ENCODE measurements at regions not wholly inside any gene's neighbourhood (a gene's known extent, or its start where the extent isn't known, plus 50 kb on each side); places are given as distances from the start of the nearest gene placed in this dataset.

DNA sequence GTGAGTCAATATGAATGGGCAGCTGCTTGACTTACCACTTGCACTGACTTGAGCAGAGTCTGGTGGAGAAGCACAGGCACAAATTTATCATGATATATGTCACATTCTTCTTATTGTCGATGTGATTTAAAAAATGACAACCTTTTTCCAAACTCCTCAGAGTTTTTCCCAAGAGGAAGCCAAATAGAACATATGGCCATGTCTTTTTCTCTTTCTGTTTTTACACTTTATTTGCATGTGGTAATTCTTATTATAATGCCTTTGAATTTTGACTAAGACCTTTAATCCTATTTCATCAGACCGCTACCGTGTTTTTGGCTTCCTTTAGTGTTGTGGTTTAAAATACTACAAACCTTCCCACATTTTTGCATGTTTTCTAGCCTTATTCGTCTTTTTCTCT lies 666.2 kb downstream of the PDCD6IP start:
- Histone ChIP-seq H3K9me3 (ENCODE audit: control extremely low read depth in 1 of 3, control insufficient read depth in 2 of 3, insufficient read depth in 1 of 3, low read length in 2 of 3) (peaks cover 1 to 9% (median 4%) of the 10 kb centered on the region in 3 donors), H3K79me2 (ENCODE audit: control insufficient read depth, insufficient read depth, low read length) (no peaks in the 10 kb centered on the region), H3K27ac (ENCODE audit: low read length in 2 of 2) (no peak overlapping the region), H3K9ac (ENCODE audit: low read length) (no peak overlapping the region), H3K4me2 (replicated peaks; ENCODE audit: low read depth, low read length, poor library complexity, severe bottlenecking) (no peak overlapping the region), H4K20me1 (ENCODE audit: control insufficient read depth, insufficient read depth, low read length, poor library complexity, severe bottlenecking) (no peaks in the 10 kb centered on the region), H2AFZ (ENCODE audit: insufficient read depth, low read depth, low read length, poor library complexity, severe bottlenecking) (no peak overlapping the region), H3K36me3 (replicated peaks in 1 of 2; ENCODE audit: control extremely low read depth in 1 of 2, control insufficient read depth in 1 of 2, extremely low read depth in 1 of 2, insufficient read depth in 2 of 2, low read length in 1 of 2) (no peaks in the 10 kb centered on the region), H3K4me3 (ENCODE audit: control extremely low read depth in 1 of 5, extremely low read depth in 1 of 5, insufficient read depth in 1 of 5, low read depth in 2 of 5, low read length in 4 of 5) (no peak overlapping the region), H3K27me3 (replicated peaks in 1 of 4; ENCODE audit: control extremely low read depth in 1 of 4, control insufficient read depth in 3 of 4, insufficient read depth in 4 of 4, low read length in 3 of 4) (no peaks in the 10 kb centered on the region), H3K4me1 (ENCODE audit: control insufficient read depth in 2 of 2, insufficient read depth in 2 of 2, low read length in 2 of 2) (no peaks in the 10 kb centered on the region)
- no peak for ATAC-seq (ENCODE audit: low read depth)
- Mint-ChIP-seq H3K27ac (no peak overlapping the region), H3K27me3 (no peaks in the 10 kb centered on the region), H3K4me1 (no peaks in the 10 kb centered on the region), H3K4me3 (no peak overlapping the region), H3K9me3 (ENCODE audit: insufficient read depth) (peaks cover 14% of the 10 kb centered on the region)
- TF ChIP-seq EZH2 (IDR thresholded peaks at IDR 0.05; ENCODE audit: borderline replicate concordance, insufficient read depth, low read depth, low read length, poor library complexity, severe bottlenecking): no peak
- TF ChIP-seq, protein P1, sequence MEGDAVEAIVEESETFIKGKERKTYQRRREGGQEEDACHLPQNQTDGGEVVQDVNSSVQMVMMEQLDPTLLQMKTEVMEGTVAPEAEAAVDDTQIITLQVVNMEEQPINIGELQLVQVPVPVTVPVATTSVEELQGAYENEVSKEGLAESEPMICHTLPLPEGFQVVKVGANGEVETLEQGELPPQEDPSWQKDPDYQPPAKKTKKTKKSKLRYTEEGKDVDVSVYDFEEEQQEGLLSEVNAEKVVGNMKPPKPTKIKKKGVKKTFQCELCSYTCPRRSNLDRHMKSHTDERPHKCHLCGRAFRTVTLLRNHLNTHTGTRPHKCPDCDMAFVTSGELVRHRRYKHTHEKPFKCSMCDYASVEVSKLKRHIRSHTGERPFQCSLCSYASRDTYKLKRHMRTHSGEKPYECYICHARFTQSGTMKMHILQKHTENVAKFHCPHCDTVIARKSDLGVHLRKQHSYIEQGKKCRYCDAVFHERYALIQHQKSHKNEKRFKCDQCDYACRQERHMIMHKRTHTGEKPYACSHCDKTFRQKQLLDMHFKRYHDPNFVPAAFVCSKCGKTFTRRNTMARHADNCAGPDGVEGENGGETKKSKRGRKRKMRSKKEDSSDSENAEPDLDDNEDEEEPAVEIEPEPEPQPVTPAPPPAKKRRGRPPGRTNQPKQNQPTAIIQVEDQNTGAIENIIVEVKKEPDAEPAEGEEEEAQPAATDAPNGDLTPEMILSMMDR (IDR thresholded peaks at IDR 0.05): no peak
- WGBS (ENCODE audit: insufficient coverage): 86% methylated on average over 2 of the region's 4 CpGs
- ChIA-PET POLR2A (no interaction called here), CTCF (no interaction called here)
- DNase-seq: no peak
- intact Hi-C loops (cut with micrococcal nuclease): no loop called here

DNA sequence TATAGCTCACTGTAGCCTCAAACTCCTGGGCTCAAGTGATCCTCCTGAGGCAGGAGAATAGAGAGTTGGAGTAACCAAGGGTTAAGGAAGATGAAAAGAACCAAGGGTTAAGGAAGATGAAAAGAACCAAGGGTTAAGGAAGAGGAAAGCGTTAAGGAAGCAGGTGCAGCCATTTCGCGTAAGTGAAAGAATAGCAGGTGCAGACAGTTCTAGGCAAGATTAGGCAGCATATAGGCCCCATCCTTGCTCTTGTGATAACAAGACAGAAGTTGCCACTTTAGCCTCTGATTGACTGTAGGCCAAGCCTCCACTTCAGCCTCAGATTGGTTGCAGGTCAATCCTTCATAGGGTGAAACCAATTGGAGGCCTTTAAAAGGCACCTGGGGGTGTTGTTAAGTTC lies 677.4 kb downstream of the PDCD6IP start:
- no peaks in the 10 kb centered on the region for H4K20me1 ChIP-seq (ENCODE audit: control insufficient read depth, insufficient read depth, low read length, poor library complexity, severe bottlenecking)
- WGBS (ENCODE audit: insufficient coverage): 38% methylated on average over 3 of the region's 3 CpGs
- H3K4me3 ChIP-seq (ENCODE audit: control extremely low read depth in 1 of 5, extremely low read depth in 1 of 5, insufficient read depth in 1 of 5, low read depth in 2 of 5, low read length in 4 of 5): no peak overlapping the region
- no peaks in the 10 kb centered on the region for H3K36me3 ChIP-seq (replicated peaks in 1 of 2; ENCODE audit: control extremely low read depth in 1 of 2, control insufficient read depth in 1 of 2, extremely low read depth in 1 of 2, insufficient read depth in 2 of 2, low read length in 1 of 2)
- intact Hi-C loops (cut with micrococcal nuclease): no loop called here
- no peak for TF ChIP-seq EZH2 (IDR thresholded peaks at IDR 0.05; ENCODE audit: borderline replicate concordance, insufficient read depth, low read depth, low read length, poor library complexity, severe bottlenecking)
- TF ChIP-seq, protein P1 (IDR thresholded peaks at IDR 0.05): no peak
- ATAC-seq (ENCODE audit: low read depth) (no peak), DNase-seq (no peak)
- H3K27ac Mint-ChIP-seq: no peak overlapping the region
- CTCF ChIA-PET: no interaction called here
- H3K4me2 ChIP-seq (replicated peaks; ENCODE audit: low read depth, low read length, poor library complexity, severe bottlenecking): no peak overlapping the region
- H3K9me3 ChIP-seq (ENCODE audit: control extremely low read depth in 1 of 3, control insufficient read depth in 2 of 3, insufficient read depth in 1 of 3, low read length in 2 of 3): peaks cover 0 to 9% (median 0%) of the 10 kb centered on the region in 3 donors
- no peak overlapping the region for H3K9ac ChIP-seq (ENCODE audit: low read length)
- H3K4me3 Mint-ChIP-seq: no peak overlapping the region
- H3K27ac ChIP-seq (ENCODE audit: low read length in 2 of 2): no peak overlapping the region
- H3K9me3 Mint-ChIP-seq (ENCODE audit: insufficient read depth): peaks cover 2% of the 10 kb centered on the region
- H3K4me1 ChIP-seq (ENCODE audit: control insufficient read depth in 2 of 2, insufficient read depth in 2 of 2, low read length in 2 of 2): no peaks in the 10 kb centered on the region
- H2AFZ ChIP-seq (ENCODE audit: insufficient read depth, low read depth, low read length, poor library complexity, severe bottlenecking): no peak overlapping the region
- no peaks in the 10 kb centered on the region for H3K27me3 ChIP-seq (replicated peaks in 1 of 4; ENCODE audit: control extremely low read depth in 1 of 4, control insufficient read depth in 3 of 4, insufficient read depth in 4 of 4, low read length in 3 of 4)
- H3K79me2 ChIP-seq (ENCODE audit: control insufficient read depth, insufficient read depth, low read length): no peaks in the 10 kb centered on the region
- no peaks in the 10 kb centered on the region for H3K27me3 Mint-ChIP-seq
- POLR2A ChIA-PET: no interaction called here
- H3K4me1 Mint-ChIP-seq: no peaks in the 10 kb centered on the region
